ENCODE measurements at regions not wholly inside any gene's neighbourhood (a gene's known extent, or its start where the extent isn't known, plus 50 kb on each side); places are given as distances from the start of the nearest gene placed in this dataset.

GRCh38 chr22:25475257-25476022 is 89.0 kb upstream of the GRK3 start:
- Histone ChIP-seq H4K20me1 (replicated peaks; ENCODE audit: insufficient read depth) (peaks cover 14% of the 10 kb centered on the region), H3K27ac (ENCODE audit: low read depth) (no peak overlapping the region), H3K4me2 (no peak overlapping the region), H3K79me2 (replicated peaks; ENCODE audit: insufficient read depth) (no peaks in the 10 kb centered on the region), H3K4me3 (no peak overlapping the region), H3K4me1 (ENCODE audit: insufficient read depth) (no peaks in the 10 kb centered on the region), H2AFZ (no peak overlapping the region), H3K27me3 (ENCODE audit: insufficient read depth) (no peaks in the 10 kb centered on the region), H3F3A (replicated peaks; ENCODE audit: low read depth) (no peaks in the 10 kb centered on the region), H3K9me2 (ENCODE audit: insufficient read depth) (0 out of 2 replicates have a peak, but pooled peaks cover under 1% of the 10 kb centered on the region), H3K36me3 (ENCODE audit: insufficient read depth) (no peaks in the 10 kb centered on the region)
- Mint-ChIP-seq H3K9me3 (peaks cover 11% of the 10 kb centered on the region), H3K4me3 (no peak overlapping the region), H3K36me3 (ENCODE audit: low read depth) (peaks cover 37% of the 10 kb centered on the region), H3K4me1 (peaks cover 3% of the 10 kb centered on the region; the same call in 2 of the 3 replicates), H3K27me3 (ENCODE audit: insufficient read depth, low read depth, poor library complexity) (peaks cover 4% of the 10 kb centered on the region), H3K27ac (no peak overlapping the region)
- peak; percentile 27 for DNase-seq (ENCODE audit: low spot score)
- TF ChIP-seq NANOG (IDR thresholded peaks at IDR 0.05; ENCODE audit: borderline replicate concordance) (no peak), EZH2 (IDR thresholded peaks at IDR 0.05; ENCODE audit: low read depth, unreplicated experiment) (no peak), STAT1 (IDR thresholded peaks at IDR 0.05; ENCODE audit: unreplicated experiment) (no peak)
- ATAC-seq, result no peak

DNA sequence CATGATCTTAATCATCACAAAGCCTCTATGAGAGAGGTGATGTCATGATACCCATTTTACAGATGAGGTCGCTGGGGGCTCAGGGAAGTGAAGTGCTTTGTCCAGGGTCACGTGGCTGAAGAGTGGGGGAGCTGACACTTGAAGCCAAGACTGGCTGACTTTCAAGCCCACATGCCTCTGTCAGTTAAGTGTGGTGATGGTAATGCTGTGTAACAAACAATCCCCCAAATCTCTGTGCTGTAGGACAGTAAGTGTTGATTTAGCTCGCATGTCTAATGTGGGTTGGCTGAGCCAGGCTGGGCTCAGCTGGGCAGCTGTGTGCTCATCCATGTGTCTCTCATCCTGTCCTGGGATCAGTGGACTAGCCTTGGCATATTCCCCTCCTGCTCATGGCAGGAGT is 87.1 kb upstream of the GRK3 start:
- ATAC-seq, result no peak

DNA sequence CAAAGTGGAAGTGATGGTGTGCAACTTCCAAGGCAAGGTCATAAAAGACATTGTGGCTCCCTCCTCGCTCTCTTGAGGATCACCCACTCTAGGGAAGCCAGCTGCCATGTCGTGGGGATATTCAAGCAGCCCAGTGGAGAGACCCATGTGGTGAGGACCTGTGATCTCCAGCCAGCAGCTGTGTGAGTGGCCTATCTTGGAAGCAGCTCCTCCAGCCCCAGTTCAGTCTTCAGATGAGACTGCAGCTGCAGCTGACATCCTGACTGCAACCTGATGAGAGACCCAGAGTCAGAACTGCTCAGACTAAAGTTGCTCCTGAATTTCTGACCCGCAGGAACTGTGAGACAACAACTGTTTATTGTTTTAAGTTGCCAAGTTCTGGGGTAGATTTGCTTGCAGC is 86.4 kb upstream of the GRK3 start:
- ATAC-seq, result no peak
- DNase-seq (ENCODE audit: low spot score), result no peak
- no peak overlapping the region for H3K4me2 ChIP-seq
- 0 out of 2 replicates have a peak, but pooled peaks cover 4% of the 10 kb centered on the region for H3K36me3 ChIP-seq (ENCODE audit: insufficient read depth)
- H3K4me3 ChIP-seq, result no peak overlapping the region
- Mint-ChIP-seq H3K4me3 (no peak overlapping the region), H3K36me3 (ENCODE audit: low read depth) (peaks cover 50% of the 10 kb centered on the region), H3K27me3 (ENCODE audit: insufficient read depth, low read depth, poor library complexity) (peaks cover 4% of the 10 kb centered on the region), H3K27ac (no peak overlapping the region), H3K4me1 (no peaks in the 10 kb centered on the region), H3K9me3 (peaks cover 13% of the 10 kb centered on the region)
- H3K4me1 ChIP-seq (ENCODE audit: insufficient read depth), result no peaks in the 10 kb centered on the region
- no peaks in the 10 kb centered on the region for H3K27me3 ChIP-seq (ENCODE audit: insufficient read depth)
- no peak overlapping the region for H2AFZ ChIP-seq
- H3K27ac ChIP-seq (ENCODE audit: low read depth), result no peak overlapping the region
- H3K79me2 ChIP-seq (replicated peaks; ENCODE audit: insufficient read depth), result no peaks in the 10 kb centered on the region
- no peaks in the 10 kb centered on the region for H3F3A ChIP-seq (replicated peaks; ENCODE audit: low read depth)
- 0 out of 2 replicates have a peak, but pooled peaks cover 5% of the 10 kb centered on the region for H3K9me2 ChIP-seq (ENCODE audit: insufficient read depth)
- peaks cover 7% of the 10 kb centered on the region for H4K20me1 ChIP-seq (replicated peaks; ENCODE audit: insufficient read depth)
- no peak for TF ChIP-seq JUNB (IDR thresholded peaks at IDR 0.05; ENCODE audit: unreplicated experiment)
- TF ChIP-seq POLR2AphosphoS5 (IDR thresholded peaks at IDR 0.05; ENCODE audit: low read depth), result no peak
- TF ChIP-seq EZH2 (IDR thresholded peaks at IDR 0.05; ENCODE audit: low read depth, unreplicated experiment), result no peak
- TF ChIP-seq ZNF114 (CRISPR knock-in tag; IDR thresholded peaks at IDR 0.05), result no peak
- no peak for TF ChIP-seq EZH2phosphoT487 (IDR thresholded peaks at IDR 0.05; ENCODE audit: unreplicated experiment)
- TF ChIP-seq ZNF331 (CRISPR knock-in tag; IDR thresholded peaks at IDR 0.05; ENCODE audit: low read depth), result no peak
- no peak for TF ChIP-seq ETS1 (IDR thresholded peaks at IDR 0.05)
- TF ChIP-seq, protein P1, sequence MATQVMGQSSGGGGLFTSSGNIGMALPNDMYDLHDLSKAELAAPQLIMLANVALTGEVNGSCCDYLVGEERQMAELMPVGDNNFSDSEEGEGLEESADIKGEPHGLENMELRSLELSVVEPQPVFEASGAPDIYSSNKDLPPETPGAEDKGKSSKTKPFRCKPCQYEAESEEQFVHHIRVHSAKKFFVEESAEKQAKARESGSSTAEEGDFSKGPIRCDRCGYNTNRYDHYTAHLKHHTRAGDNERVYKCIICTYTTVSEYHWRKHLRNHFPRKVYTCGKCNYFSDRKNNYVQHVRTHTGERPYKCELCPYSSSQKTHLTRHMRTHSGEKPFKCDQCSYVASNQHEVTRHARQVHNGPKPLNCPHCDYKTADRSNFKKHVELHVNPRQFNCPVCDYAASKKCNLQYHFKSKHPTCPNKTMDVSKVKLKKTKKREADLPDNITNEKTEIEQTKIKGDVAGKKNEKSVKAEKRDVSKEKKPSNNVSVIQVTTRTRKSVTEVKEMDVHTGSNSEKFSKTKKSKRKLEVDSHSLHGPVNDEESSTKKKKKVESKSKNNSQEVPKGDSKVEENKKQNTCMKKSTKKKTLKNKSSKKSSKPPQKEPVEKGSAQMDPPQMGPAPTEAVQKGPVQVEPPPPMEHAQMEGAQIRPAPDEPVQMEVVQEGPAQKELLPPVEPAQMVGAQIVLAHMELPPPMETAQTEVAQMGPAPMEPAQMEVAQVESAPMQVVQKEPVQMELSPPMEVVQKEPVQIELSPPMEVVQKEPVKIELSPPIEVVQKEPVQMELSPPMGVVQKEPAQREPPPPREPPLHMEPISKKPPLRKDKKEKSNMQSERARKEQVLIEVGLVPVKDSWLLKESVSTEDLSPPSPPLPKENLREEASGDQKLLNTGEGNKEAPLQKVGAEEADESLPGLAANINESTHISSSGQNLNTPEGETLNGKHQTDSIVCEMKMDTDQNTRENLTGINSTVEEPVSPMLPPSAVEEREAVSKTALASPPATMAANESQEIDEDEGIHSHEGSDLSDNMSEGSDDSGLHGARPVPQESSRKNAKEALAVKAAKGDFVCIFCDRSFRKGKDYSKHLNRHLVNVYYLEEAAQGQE (IDR thresholded peaks at IDR 0.05; ENCODE audit: unreplicated experiment), result no peak
- TF ChIP-seq NANOG (IDR thresholded peaks at IDR 0.05; ENCODE audit: borderline replicate concordance), result no peak

More for the DNA sequence above, 87.1 kb upstream of the GRK3 start:
- Histone ChIP-seq H3K79me2 (replicated peaks; ENCODE audit: insufficient read depth) (no peaks in the 10 kb centered on the region), H3K27me3 (ENCODE audit: insufficient read depth) (no peaks in the 10 kb centered on the region), H3F3A (replicated peaks; ENCODE audit: low read depth) (no peaks in the 10 kb centered on the region), H3K4me2 (no peak overlapping the region), H3K4me1 (ENCODE audit: insufficient read depth) (no peaks in the 10 kb centered on the region), H2AFZ (no peak overlapping the region), H3K9me2 (ENCODE audit: insufficient read depth) (0 out of 2 replicates have a peak, but pooled peaks cover 5% of the 10 kb centered on the region), H4K20me1 (replicated peaks; ENCODE audit: insufficient read depth) (peaks cover 7% of the 10 kb centered on the region), H3K36me3 (ENCODE audit: insufficient read depth) (0 out of 2 replicates have a peak, but pooled peaks cover 4% of the 10 kb centered on the region), H3K4me3 (no peak overlapping the region), H3K27ac (ENCODE audit: low read depth) (no peak overlapping the region)
- no peaks in the 10 kb centered on the region for H3K4me1 Mint-ChIP-seq
- H3K27me3 Mint-ChIP-seq (ENCODE audit: insufficient read depth, low read depth, poor library complexity), result peaks cover 4% of the 10 kb centered on the region
- no peak overlapping the region for H3K27ac Mint-ChIP-seq
- peaks cover 50% of the 10 kb centered on the region for H3K36me3 Mint-ChIP-seq (ENCODE audit: low read depth)
- DNase-seq (ENCODE audit: low spot score), result no peak
- no peak for TF ChIP-seq NANOG (IDR thresholded peaks at IDR 0.05; ENCODE audit: borderline replicate concordance)
- TF ChIP-seq ZNF331 (CRISPR knock-in tag; IDR thresholded peaks at IDR 0.05; ENCODE audit: low read depth), result no peak
- TF ChIP-seq JUNB (IDR thresholded peaks at IDR 0.05; ENCODE audit: unreplicated experiment), result no peak
- TF ChIP-seq POLR2AphosphoS5 (IDR thresholded peaks at IDR 0.05; ENCODE audit: low read depth), result no peak
- no peak overlapping the region for H3K4me3 Mint-ChIP-seq
- H3K9me3 Mint-ChIP-seq, result peaks cover 13% of the 10 kb centered on the region

All from GM23338 (cell line).